ENCODE measurements at regions not wholly inside any gene's neighbourhood (a gene's known extent, or its start where the extent isn't known, plus 50 kb on each side); places are given as distances from the start of the nearest gene placed in this dataset.

DNA sequence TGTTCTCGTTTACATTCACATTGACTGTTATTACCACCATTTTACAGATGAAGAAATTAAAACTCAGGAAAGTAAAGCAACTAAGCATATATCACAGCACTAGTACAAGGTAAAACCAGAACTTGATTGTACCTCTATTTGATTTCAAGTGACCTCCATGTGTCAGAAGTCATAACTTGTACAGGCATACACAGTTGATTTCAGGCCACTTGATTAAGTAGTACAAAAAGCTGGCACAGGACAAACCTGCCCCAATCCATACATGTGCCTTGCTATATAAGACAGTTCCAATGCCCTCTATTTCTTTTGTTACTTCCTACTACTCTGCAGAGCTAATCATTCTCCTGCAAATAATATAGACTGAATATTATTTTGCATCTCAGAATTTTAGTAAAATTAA lies 58.8 kb upstream of the VGLL2 start:
- no peak overlapping the region for H3K27ac ChIP-seq
- TF ChIP-seq, protein P1, sequence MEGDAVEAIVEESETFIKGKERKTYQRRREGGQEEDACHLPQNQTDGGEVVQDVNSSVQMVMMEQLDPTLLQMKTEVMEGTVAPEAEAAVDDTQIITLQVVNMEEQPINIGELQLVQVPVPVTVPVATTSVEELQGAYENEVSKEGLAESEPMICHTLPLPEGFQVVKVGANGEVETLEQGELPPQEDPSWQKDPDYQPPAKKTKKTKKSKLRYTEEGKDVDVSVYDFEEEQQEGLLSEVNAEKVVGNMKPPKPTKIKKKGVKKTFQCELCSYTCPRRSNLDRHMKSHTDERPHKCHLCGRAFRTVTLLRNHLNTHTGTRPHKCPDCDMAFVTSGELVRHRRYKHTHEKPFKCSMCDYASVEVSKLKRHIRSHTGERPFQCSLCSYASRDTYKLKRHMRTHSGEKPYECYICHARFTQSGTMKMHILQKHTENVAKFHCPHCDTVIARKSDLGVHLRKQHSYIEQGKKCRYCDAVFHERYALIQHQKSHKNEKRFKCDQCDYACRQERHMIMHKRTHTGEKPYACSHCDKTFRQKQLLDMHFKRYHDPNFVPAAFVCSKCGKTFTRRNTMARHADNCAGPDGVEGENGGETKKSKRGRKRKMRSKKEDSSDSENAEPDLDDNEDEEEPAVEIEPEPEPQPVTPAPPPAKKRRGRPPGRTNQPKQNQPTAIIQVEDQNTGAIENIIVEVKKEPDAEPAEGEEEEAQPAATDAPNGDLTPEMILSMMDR (IDR thresholded peaks at IDR 0.05): no peak
- TF ChIP-seq POLR2AphosphoS5 (IDR thresholded peaks at IDR 0.05) (no peak), POLR2A (IDR thresholded peaks at IDR 0.05) (no peak)
- DNase-seq (ENCODE audit: low spot score): no peak
- no peak overlapping the region for H3K4me3 ChIP-seq
- no peaks in the 10 kb centered on the region for H3K36me3 ChIP-seq
- no peaks in the 10 kb centered on the region for H3K4me1 ChIP-seq (replicated peaks)
- H3K27me3 ChIP-seq (replicated peaks; ENCODE audit: insufficient read depth): no peaks in the 10 kb centered on the region
- H3K9me3 ChIP-seq: no peaks in the 10 kb centered on the region
- WGBS: 83% methylated on average over 1 of the region's 1 CpG
- intact Hi-C loops (cut with DNase I): no loop called here

DNA sequence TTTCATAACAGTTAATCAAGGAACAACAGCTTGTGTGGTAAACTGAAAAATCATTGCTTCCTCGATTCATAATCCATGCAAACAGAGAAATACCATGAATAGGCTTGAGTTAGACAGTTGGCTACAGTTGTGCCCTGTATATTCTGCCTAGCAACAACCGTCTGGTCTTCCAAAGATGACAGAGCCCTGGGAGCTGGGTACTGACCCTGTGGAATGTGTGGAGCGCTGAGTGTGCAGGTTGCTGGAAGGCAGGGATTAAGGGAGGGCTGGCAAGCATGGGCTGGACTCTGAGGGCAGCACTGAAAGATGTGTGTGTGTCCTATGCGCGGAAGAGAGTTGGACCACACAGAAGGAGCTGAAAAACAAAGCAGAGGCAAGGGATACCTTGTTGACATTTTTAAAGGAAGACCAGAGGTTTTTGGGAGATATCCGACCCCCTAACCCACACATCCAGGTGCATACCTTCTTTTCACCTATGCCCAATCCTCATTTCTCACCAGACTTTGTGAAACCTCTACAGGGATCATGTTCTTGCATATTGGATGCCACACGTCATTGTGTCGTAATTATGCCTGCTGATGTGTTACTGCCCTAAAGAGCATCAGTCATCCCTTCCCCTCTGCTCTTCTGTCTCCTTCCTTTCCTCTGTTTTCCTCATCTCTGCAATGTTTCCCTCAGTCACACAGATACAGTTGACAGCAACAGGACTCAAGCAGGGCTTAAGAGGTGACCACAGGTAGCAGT lies 58.2 kb upstream of the VGLL2 start:
- Histone ChIP-seq H3K27ac (no peak overlapping the region), H3K4me1 (replicated peaks) (no peaks in the 10 kb centered on the region), H3K9me3 (no peaks in the 10 kb centered on the region), H3K4me3 (no peak overlapping the region), H3K27me3 (replicated peaks; ENCODE audit: insufficient read depth) (no peaks in the 10 kb centered on the region), H3K36me3 (no peaks in the 10 kb centered on the region)
- TF ChIP-seq POLR2AphosphoS5 (IDR thresholded peaks at IDR 0.05): no peak
- TF ChIP-seq POLR2A (IDR thresholded peaks at IDR 0.05): no peak
- TF ChIP-seq, protein P1 (IDR thresholded peaks at IDR 0.05): no peak
- intact Hi-C loops (cut with DNase I): no loop called here
- DNase-seq (ENCODE audit: low spot score): no peak
- 52% methylated on average over 8 of the region's 8 CpGs for WGBS

DNA sequence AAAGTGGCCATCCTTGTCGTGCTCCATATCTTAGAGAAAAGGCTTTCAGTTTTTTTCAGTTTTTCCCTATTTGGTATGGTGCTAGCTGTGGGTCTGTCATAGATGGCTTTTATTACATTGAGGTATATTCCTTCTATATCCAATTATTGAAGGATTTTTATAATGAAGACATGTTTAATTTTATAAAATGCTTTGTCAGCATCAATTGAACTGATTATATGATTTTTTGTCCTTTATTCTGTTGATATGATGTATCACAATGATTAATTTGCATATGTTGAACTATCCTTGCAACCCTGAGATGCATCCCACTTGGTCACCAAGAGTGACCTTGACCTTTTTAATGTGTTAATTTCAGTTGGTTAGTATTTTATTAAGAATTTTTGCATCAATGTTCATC lies 55.1 kb upstream of the VGLL2 start:
- TF ChIP-seq POLR2AphosphoS5 (IDR thresholded peaks at IDR 0.05) (no peak), POLR2A (IDR thresholded peaks at IDR 0.05) (no peak)
- TF ChIP-seq, protein P1 (IDR thresholded peaks at IDR 0.05): no peak
- Histone ChIP-seq H3K27me3 (replicated peaks; ENCODE audit: insufficient read depth) (no peaks in the 10 kb centered on the region), H3K27ac (no peak overlapping the region), H3K4me3 (no peak overlapping the region), H3K36me3 (no peaks in the 10 kb centered on the region), H3K9me3 (no peaks in the 10 kb centered on the region), H3K4me1 (replicated peaks) (no peaks in the 10 kb centered on the region)
- 81% methylated on average over 1 of the region's 1 CpG for WGBS
- intact Hi-C loops (cut with DNase I): no loop called here
- DNase-seq (ENCODE audit: low spot score): no peak

DNA sequence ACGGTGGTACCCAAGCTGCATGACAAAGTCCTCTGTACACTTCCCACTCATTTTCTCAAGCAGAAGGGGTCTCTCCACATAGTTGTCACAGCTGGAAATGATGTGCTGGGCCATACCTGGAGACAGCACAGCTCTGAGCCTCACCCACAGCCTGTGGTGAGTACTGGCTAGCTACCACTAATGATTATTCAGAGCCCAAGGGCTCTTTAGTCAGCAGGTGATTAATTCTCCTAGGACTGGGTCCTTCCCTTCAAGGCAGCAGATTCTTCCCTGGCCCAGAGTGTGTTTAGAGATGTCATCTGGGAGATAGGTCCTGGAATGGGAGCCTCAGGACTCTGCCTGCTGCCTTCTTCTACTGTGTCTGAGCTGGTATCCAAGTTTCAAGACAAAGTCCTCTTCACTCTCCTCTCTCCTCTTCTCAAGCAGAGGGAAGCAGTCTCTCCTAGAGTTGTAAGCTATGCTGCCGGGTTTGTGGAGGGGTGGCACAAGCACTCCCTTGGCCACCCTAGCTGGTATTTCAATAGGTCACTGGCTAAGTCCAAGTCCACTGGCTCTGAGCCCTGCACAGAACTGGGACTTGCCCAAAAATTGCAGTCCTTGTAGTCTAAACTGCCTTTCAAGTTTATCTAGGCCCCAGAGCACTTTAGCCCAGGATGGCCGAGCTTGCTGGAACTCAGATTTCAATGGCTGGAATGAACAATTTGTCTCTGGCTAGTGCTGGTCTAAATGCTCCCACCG lies 49.8 kb upstream of the VGLL2 start:
- H3K36me3 ChIP-seq: no peaks in the 10 kb centered on the region
- TF ChIP-seq POLR2AphosphoS5 (IDR thresholded peaks at IDR 0.05): no peak
- TF ChIP-seq, protein P1 (IDR thresholded peaks at IDR 0.05): no peak
- no peak for TF ChIP-seq POLR2A (IDR thresholded peaks at IDR 0.05)
- DNase-seq (ENCODE audit: low spot score): no peak
- no peaks in the 10 kb centered on the region for H3K27me3 ChIP-seq (replicated peaks; ENCODE audit: insufficient read depth)
- intact Hi-C loops (cut with DNase I): no loop called here
- no peak overlapping the region for H3K27ac ChIP-seq
- H3K9me3 ChIP-seq: no peaks in the 10 kb centered on the region
- WGBS: 87% methylated on average over 4 of the region's 4 CpGs
- no peak overlapping the region for H3K4me3 ChIP-seq
- no peaks in the 10 kb centered on the region for H3K4me1 ChIP-seq (replicated peaks)

Small RNAs in the stretch of these regions (small RNA-seq; reads per million reads assigned to genes)
- gene RNA5SP214 (10.0 to 443 reads per million in 2 donors), gene RPS29P13 (0 reads per million in 2 donors)
